HEK293T (cell line): ENCODE measurements at regions not wholly inside any gene's neighbourhood (a gene's known extent, or its start where the extent isn't known, plus 50 kb on each side); places are given as distances from the start of the nearest gene placed in this dataset.

ENCODE experiments used
- CTCF ChIA-PET: fragments of 350-600 bp; formaldehyde crosslinking; extraction: SDS; loops from one replicate; lab custom pipeline; 2021; ENCODE audit warnings: antibody characterized with exemption, inconsistent platforms; lab: Yijun Ruan, JAX
- POLR2A ChIA-PET: fragments of 350-600 bp; formaldehyde crosslinking; extraction: SDS; loops from one replicate; lab custom pipeline; 2020; ENCODE audit warnings: antibody characterized with exemption, inconsistent platforms; lab: Yijun Ruan, JAX
- DNase-seq: peaks from one replicate; pipeline ENCODE4 v3.0.0; 2012; ENCODE audit warnings: mixed read lengths; ENCODE audit errors: extremely low spot score
- ARNT ChIP-seq: fragments of 450-650 bp; IDR thresholded peaks from 2 replicates; pipeline ENCODE4 v1.6.1; 2017; ENCODE audit warnings: mild to moderate bottlenecking
- BHLHE40 ChIP-seq: fragments of 450-650 bp; IDR thresholded peaks from 2 replicates; pipeline ENCODE4 v1.6.1; 2016; ENCODE audit warnings: mild to moderate bottlenecking, moderate library complexity, borderline replicate concordance
- CTBP1 ChIP-seq: fragments of 450-650 bp; IDR thresholded peaks from 2 replicates; pipeline ENCODE4 v1.6.1; 2016; ENCODE audit warnings: borderline replicate concordance
- ELF4 ChIP-seq: fragments of 450-650 bp; IDR thresholded peaks from 2 replicates; pipeline ENCODE4 v1.6.1; 2017; ENCODE audit warnings: antibody characterized with exemption
- FOXA1 ChIP-seq: fragments of 450-650 bp; IDR thresholded peaks from 2 replicates; pipeline ENCODE4 v1.6.1; 2016; ENCODE audit warnings: mild to moderate bottlenecking
- FOXK2 ChIP-seq: fragments of 450-650 bp; IDR thresholded peaks from 2 replicates; pipeline ENCODE4 v1.6.1; 2016; ENCODE audit warnings: mild to moderate bottlenecking
- FOXM1 ChIP-seq: fragments of 450-650 bp; IDR thresholded peaks from 2 replicates; pipeline ENCODE4 v1.6.1; 2017; ENCODE audit warnings: mild to moderate bottlenecking, borderline replicate concordance
- HDGF ChIP-seq: fragments of 450-650 bp; IDR thresholded peaks from 2 replicates; pipeline ENCODE4 v1.6.1; 2017; ENCODE audit warnings: antibody characterized with exemption, borderline replicate concordance
- L3MBTL2 ChIP-seq: fragments of 450-650 bp; conservative IDR thresholded peaks from 2 replicates; pipeline ENCODE4 v1.6.1; 2016; ENCODE audit warnings: mild to moderate bottlenecking
- LEF1 ChIP-seq: fragments of 450-650 bp; IDR thresholded peaks from 2 replicates; pipeline ENCODE4 v1.6.1; 2017; ENCODE audit warnings: mild to moderate bottlenecking, borderline replicate concordance
- NFRKB ChIP-seq: fragments of 450-650 bp; IDR thresholded peaks from 2 replicates; pipeline ENCODE4 v1.6.1; 2016; ENCODE audit warnings: mild to moderate bottlenecking, moderate library complexity
- PKNOX1 ChIP-seq: fragments of 450-650 bp; IDR thresholded peaks from 2 replicates; pipeline ENCODE4 v1.6.1; 2016
- SP1 ChIP-seq: fragments of 450-650 bp; IDR thresholded peaks from 2 replicates; pipeline ENCODE4 v1.6.1; 2017
- SUZ12 ChIP-seq: fragments of 450-650 bp; IDR thresholded peaks from 2 replicates; pipeline ENCODE4 v1.6.1; 2016; ENCODE audit warnings: mild to moderate bottlenecking
- TARDBP ChIP-seq: fragments of 450-650 bp; IDR thresholded peaks from 2 replicates; pipeline ENCODE4 v1.6.1; 2016
- ZNF384 ChIP-seq: fragments of 450-650 bp; IDR thresholded peaks from 2 replicates; pipeline ENCODE4 v1.6.1; 2016

GRCh38 chr5:53368966-53369605, 111.3 kb upstream of the FST start:
- ChIA-PET CTCF (no interaction called here), POLR2A (no interaction called here)
- TF ChIP-seq SP1: no peak
- TF ChIP-seq SUZ12: no peak
- no peak for TF ChIP-seq TARDBP
- no peak for DNase-seq

GRCh38 chr5:53369681-53370080, 110.7 kb upstream of the FST start:
- POLR2A ChIA-PET: no interaction called here
- no peak for TF ChIP-seq NFRKB
- no peak for TF ChIP-seq FOXM1
- no peak for TF ChIP-seq FOXA1
- TF ChIP-seq ARNT: no peak
- TF ChIP-seq L3MBTL2: no peak
- no peak for TF ChIP-seq BHLHE40
- no peak for TF ChIP-seq CTBP1
- no peak for TF ChIP-seq HDGF
- TF ChIP-seq PKNOX1: no peak
- no peak for TF ChIP-seq SUZ12
- no peak for TF ChIP-seq ELF4
- no peak for TF ChIP-seq LEF1
- no peak for TF ChIP-seq SP1
- no peak for TF ChIP-seq ZNF384
- CTCF ChIA-PET: no interaction called here
- no peak for DNase-seq

- TF ChIP-seq SP1 (no peak), ARNT (no peak), TARDBP (no peak), HDGF (no peak), PKNOX1 (no peak), FOXA1 (no peak), ZNF384 (no peak), FOXM1 (no peak), BHLHE40 (no peak), CTBP1 (no peak), L3MBTL2 (no peak), NFRKB (no peak), FOXK2 (no peak)
- ChIA-PET POLR2A (no interaction called here), CTCF (no interaction called here)
- DNase-seq: no peak
Observed at GRCh38 chr5:53373451-53374158, 106.8 kb upstream of the FST start.

- no peak for DNase-seq
- POLR2A ChIA-PET: no interaction called here
- TF ChIP-seq CTBP1: no peak
- TF ChIP-seq BHLHE40: no peak
- TF ChIP-seq NFRKB: no peak
- no peak for TF ChIP-seq ELF4
- no peak for TF ChIP-seq SUZ12
- no peak for TF ChIP-seq L3MBTL2
- TF ChIP-seq HDGF: no peak
- no peak for TF ChIP-seq FOXA1
- TF ChIP-seq LEF1: no peak
- TF ChIP-seq FOXM1: no peak
- no peak for TF ChIP-seq SP1
- TF ChIP-seq PKNOX1: no peak
- CTCF ChIA-PET: no interaction called here
Observed at GRCh38 chr5:53376853-53377252, 103.6 kb upstream of the FST start.

GRCh38 chr5:53378190-53378589, 102.2 kb upstream of the FST start:
- ChIA-PET CTCF (no interaction called here), POLR2A (no interaction called here)
- no peak for DNase-seq
- TF ChIP-seq L3MBTL2: no peak
- TF ChIP-seq FOXK2: no peak
- TF ChIP-seq NFRKB: no peak

GRCh38 chr5:53378590-53379247, 101.7 kb upstream of the FST start:
- no peak for DNase-seq
- CTCF ChIA-PET: no interaction called here
- POLR2A ChIA-PET: no interaction called here
- TF ChIP-seq FOXA1: no peak
- TF ChIP-seq ZNF384: no peak
- no peak for TF ChIP-seq CTBP1
- no peak for TF ChIP-seq SUZ12
- no peak for TF ChIP-seq SP1
- TF ChIP-seq HDGF: no peak
- TF ChIP-seq LEF1: no peak
- no peak for TF ChIP-seq FOXM1
- no peak for TF ChIP-seq NFRKB
- no peak for TF ChIP-seq ARNT
- no peak for TF ChIP-seq FOXK2
- no peak for TF ChIP-seq TARDBP
- no peak for TF ChIP-seq L3MBTL2
- no peak for TF ChIP-seq ELF4
- no peak for TF ChIP-seq PKNOX1
